Ramos (cell line): ENCODE measurements at regions not wholly inside any gene's neighbourhood (a gene's known extent, or its start where the extent isn't known, plus 50 kb on each side); places are given as distances from the start of the nearest gene placed in this dataset.

Experiments
- in situ Hi-C: fragments of 300-500 bp; cut with MboI; formaldehyde crosslinking; loops from one replicate; pipeline ENCODE4 v1.14.3; 2022; ENCODE audit warnings: low sequenced_read_pairs; ENCODE audit not compliant: unreplicated experiment

DNA sequence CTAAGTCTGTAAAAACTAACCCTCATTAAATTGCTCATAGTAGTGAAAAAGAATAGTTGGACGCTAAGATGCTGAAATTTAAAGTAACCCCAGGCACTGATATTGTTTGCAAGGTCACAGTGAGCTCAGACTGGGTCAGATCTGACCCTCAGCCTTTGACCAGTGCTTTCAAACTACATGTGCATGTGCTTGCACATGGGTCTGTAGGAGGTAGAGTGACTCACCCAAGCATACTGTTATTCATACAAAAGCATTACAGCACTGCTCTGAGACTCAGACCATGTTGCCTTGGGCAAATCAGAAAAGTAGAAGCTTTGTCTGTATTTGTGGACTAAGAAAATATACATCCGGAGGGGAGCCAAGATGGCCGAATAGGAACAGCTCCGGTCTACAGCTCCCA lies 326.4 kb upstream of the MARCKS start:
- in situ Hi-C loops, result no loop called here

DNA sequence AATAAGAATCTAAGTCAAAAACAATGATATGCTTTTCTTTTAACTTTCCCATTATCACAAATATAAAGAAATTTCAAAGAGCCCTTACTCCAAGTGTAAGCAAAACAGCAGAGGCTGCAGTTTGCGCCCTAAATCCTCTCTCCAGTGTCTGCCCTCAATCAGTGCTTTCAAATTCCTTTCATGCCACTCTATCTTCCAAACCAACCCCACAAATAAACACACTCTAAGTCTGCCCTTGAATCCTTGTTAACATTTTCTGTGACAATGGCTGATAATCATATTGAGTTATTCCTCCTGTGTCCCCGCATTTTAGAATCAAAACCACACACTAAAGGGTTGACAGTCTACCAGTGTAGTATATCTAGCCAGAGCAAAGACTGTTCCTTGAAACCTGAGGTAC lies 317.9 kb upstream of the MARCKS start:
- in situ Hi-C loops, result no loop called here

DNA sequence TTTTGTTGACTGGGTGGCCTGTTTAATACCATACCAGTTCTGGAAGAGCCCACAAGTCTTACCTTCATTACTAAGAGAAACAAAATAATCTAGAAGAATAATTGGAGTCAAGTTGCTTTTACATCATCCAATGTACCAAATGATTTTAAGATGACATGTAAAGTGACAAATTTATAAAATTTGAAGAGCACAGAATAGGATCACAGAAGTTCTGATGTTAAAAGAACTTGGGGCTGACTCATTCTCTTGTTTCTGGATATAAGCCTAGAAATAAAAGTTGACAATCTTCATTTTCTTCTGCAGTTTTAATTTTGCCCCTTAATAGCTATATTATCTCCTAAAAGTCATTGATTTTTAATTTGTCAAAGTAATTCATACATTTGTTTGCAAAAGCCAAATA lies 317.5 kb upstream of the MARCKS start:
- in situ Hi-C loops, result no loop called here

DNA sequence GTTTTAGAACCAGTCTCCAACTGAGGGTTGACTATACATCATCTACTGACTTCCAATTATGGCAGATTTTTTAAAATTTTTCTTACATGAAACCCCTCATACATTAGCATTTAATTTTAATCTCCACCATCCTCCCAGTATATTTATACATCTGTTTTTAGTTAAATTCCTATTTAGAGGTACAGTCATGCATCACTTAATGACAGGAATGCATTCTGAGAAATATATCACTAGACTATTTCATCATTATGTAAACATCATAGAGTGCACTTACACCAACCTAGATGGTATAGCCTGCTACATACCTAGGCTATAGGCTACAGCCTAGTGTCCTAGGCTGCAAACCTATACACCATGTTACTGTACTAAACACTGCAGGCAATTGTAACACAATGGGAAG lies 316.7 kb upstream of the MARCKS start:
- in situ Hi-C loops, result no loop called here

DNA sequence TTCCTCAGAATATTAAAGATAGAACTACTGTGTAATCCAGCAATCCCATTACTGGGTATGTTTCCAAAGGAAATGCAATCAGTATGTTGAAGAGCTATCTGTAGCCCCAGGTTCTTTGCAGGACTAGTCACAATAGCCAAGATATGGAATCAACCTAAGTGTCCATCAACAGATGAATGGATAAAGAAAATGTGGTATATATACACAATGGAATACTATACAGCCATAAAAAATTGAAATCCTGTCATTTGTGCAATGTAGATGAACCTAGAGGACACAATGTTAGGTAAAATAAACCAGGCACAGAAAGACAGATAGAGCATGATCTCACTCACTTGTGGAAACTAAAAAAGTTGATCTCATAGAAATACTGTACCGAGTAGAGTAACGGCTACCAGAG lies 306.0 kb upstream of the MARCKS start:
- in situ Hi-C loops, result no loop called here

DNA sequence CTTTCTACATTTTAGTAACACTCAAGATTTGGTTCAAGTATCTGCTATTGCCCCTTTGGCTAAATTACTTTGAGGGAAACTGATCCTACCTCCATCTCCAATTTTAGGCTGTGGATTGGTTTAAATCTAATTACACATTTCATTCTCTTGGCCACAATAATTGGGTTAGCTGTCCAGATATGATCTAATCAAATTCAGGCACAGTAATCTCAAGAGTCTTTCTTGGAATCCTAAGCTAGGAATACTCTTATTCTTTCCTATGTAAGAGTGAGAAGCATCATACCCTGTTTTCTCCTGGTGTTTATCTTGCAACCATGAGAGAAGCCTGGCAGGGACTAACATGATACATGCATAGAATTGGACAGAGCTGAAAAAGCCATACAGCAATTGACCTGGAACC lies 300.4 kb upstream of the MARCKS start:
- in situ Hi-C loops, result no loop called here

DNA sequence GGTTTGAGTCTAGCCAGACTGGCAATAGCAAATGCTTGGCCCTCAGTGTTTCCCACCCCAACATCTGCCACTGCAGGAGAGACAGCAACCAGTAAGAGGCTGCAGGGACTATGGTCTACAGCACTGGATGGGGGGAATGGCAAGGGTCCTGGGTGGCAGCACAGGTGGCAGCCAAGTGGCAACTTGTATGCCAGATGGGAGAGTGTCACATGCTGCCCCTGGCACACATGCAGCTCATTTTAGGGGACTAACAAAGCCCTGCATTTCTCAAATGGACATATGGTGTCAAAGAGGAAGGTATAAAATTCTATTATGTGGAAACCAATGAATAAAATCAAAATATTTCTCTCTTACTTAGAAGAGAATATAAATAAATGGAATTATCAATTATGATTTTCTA lies 298.7 kb upstream of the MARCKS start:
- in situ Hi-C loops, result no loop called here

DNA sequence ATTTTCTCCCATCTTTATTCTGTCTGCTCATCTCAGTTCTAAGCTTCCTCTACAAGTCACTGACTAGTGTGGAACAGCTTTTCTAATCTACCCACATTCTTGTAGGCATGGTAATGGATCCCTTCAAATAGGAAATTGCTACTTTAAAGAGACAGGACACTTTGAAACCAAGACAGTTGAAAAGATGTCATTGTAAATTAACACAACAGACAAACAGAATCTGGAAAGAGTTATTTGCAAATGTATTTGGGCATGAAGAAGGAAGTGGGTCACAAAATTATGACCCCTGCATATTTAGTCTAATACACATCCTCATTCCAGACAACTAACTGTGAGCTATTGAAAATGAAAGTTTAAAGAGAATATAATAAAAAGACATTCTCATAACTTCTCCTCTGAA lies 298.2 kb upstream of the MARCKS start:
- in situ Hi-C loops, result no loop called here

DNA sequence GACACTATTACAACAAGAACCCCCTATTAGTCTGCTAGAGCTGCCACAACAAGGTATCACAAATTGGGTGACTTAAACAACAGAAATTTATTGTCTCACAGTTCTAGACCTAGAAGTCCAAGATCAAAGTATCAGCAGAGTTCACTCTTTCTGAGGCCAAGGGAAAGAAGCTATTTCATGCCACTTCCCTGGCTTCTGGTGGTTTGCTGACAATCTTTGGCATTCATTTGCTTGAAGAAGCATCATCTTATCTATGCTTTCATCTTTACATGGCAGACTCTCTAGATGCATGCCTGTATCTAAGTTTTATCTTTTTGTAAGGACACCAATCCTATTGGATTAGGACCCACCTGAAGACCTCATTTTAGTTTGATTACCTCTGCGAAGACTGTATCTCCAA lies 296.8 kb upstream of the MARCKS start:
- in situ Hi-C loops, result no loop called here

DNA sequence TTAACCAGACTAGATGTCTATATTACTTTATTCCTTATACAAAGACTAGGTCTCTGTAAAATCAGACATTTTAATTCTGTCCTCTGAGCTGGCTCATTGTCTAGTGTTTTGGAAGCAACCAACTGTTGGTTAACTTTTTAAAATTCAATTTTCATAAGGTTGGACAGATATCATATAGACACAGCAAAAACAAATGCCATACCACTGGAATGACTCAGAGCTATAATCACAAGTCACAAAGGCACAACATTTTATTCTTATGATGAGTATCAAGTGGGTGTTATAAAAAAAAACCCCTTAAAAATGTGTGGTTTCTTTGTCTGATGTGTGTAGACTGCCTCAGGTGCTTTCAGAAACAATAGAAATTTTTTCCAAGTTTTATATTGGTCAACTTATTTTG lies 296.2 kb upstream of the MARCKS start:
- in situ Hi-C loops, result no loop called here

DNA sequence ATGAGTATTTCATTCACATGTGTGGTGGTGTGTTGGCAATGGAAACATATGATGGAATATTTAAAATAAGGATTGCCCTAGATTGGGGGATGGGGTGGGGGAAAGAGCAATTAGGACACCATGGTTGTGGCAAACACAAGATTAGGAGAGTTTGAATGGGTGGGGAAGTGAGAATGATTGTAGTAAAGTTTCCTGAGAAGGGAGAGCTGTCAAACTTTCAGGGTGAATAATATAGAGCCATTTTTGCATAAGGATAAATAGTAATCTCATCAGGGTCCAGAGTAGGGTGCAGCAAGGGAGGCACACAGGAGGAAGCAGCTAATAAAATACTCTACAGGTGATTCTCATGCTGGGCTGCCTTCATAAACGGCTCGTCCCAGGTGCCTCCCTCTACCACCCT lies 294.9 kb upstream of the MARCKS start:
- in situ Hi-C loops, result no loop called here

DNA sequence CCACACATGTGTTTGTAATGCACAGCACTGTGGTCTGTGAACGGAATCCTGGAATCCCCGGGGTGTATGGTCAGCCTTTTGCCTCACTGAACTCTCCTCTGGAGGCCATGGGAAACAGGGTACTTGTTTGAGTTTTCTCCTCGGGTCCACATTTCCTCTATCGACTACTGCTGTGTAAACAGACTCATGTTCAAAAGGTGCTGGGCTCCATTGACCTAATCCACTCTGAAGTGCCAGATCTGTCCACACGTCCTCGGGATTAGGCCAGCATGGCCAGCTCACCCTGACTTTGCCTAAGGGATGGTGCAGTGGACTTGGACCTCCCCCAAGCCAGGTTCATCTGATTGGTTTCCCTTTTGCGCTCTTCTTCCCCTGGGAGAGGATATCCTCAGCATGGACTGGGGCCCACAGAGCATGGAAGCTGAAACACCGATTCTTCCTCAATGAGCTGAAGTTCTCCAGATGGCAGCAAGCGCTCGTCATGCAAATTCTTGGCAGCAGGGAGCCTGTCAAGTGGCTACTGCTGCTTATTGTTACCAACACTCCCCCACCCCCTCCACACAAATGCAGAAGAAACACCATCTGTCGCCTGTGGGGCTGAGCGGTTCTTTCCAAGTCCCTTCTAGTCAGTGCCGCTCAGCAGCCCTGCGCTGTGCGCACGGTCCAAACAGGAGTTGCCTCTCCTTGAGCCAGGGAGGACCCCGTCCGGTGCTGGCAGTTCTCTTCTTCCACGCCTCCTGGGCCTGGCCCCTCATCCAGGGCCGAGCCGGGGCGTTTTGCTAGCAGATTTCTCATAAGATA lies 292.6 kb upstream of the MARCKS start:
- in situ Hi-C loops, result no loop called here

DNA sequence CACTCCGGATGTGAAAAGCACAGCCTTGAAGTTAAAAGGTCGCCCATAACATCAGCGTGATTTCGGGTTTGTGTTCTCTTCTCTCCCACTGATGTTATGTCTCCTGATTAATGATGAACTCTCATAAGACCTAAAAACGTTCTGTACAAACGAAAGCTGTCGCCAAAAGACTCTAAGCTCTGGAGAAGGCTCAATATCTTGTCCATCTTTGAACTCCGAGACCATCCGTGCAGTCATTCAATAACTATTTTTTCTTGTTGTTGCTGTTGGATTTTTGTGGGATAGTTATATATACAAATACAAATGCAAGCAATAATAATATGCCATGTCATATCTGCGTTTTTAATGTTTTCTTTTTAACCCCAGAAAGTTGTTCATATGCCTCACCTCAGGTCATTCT lies 291.8 kb upstream of the MARCKS start:
- in situ Hi-C loops, result no loop called here

DNA sequence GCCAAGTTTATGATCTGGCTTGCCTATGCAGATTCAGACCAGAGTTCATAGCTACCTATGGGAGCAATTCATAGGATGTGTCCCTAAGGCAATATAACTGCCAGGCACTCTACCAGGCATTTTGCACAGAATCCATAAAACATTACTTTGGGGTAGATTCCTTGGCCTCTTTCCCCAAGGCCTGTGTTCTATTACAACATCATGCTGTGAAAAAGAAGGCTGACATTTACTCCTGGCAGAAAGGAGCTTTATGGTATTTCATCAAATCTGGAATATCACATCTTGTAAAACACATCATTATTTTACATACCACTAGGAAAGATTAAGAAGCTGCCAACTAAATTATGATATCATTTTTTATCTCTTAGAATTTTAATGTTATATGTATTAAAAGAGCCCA lies 287.0 kb upstream of the MARCKS start:
- in situ Hi-C loops, result no loop called here

DNA sequence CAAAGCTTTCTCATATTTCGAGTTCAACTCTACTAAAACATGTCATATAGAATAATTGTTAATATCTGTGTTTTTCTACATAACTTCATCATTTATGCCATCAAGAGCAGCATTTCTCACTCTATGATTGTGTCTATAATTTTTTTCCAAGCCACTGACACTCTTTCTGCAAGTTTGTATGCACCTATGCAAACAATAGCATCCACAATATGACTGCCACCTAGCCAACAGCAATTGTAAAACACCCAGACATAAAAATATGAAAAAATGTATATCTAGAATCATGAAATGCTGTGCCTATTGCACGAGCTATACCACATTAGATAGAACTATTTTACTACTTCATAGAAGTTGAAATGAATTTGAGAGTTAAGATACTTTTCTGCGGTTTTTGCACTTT lies 286.5 kb upstream of the MARCKS start:
- in situ Hi-C loops, result no loop called here

DNA sequence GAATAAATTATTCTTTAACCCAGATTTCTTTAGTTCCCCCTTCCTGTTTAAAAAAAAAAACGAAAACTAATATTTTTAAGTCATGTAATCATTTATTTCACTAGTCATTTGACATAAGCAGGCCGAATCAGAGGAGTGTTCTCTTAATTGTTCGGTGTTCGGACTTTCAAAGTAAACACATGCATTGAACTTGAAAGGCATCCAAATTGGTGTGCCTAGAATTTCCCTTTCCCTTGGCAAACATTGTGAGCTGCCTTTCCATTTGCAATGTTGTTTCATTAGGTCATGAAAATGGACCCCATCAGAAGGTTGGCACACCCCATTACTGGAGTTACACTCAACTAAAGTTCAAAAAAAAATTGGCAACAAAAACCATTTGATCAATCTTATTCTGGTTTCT lies 283.0 kb upstream of the MARCKS start:
- in situ Hi-C loops, result no loop called here

DNA sequence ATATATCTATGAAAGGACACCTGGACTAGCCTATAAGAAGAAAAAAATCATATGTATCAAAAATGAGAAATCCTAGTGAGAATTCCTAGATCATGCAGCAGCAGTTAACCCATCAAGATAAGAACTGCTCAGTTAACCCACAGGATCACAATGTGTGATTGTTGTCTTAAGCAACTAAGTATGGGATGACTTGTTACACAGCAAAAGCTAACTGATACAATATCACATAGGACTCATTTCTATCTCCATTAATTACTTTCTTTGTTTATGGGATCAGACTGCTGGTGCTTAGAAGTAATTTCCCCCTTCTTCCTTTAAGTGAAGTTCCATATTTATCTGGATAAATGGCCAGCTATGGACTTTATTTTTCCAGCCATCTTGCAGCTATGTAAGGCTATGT lies 280.8 kb upstream of the MARCKS start:
- in situ Hi-C loops, result no loop called here

DNA sequence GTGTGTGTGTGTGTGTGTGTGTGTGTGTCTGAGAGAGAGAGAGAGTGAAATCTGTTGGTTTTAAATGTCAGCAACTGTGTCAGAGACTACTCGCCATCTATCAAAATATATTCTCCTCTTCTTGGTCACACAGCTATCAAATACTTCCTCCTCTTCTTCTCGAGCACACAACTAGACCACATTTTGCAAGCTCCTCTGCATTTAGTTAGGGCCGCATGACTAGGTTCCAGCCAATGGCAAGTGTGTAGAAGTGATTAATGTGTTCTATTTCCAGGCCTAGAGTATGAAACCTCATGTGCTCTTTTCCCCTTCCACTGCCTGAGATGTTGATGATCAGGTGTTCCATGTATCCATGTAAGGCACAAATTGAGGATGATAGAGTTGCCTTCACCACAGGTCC lies 278.5 kb upstream of the MARCKS start:
- in situ Hi-C loops, result no loop called here

DNA sequence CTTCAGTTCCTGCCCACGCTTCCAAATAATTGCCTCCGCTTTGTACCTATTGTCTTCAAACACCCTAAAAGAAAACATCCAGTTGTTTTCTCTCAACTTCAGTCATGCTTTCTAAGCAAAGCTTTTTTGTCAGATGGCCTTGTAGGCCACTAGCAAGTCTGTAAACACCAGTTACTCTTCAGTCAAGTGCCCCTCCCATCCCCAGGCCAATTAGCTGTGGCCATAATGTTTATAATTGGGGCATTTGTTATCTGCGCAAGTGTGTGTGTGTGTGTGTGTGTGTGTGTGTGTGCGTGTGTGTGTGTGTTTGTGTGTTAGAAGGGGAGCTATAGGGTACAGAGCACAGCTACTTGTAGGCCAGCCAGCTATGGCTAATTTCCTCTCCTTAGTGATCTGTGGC lies 272.4 kb upstream of the MARCKS start:
- in situ Hi-C loops, result no loop called here

DNA sequence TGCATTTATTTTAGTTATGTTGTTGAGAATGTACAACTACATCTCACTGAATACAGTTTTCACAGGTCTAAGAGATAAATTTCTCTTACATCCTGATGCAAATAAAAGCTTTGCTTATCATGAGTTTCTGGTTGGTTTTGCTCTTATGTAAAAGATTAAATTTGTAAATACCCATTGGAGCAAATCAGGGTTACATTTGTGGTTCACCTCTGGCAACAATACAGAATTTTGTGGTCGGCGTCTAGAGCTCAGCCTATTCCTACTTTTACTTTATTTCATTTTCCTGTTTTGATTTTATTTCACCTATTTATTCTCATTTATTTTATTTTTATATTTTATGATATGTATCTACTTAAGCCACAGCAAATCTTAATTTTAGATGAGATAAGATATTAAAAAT lies 271.9 kb upstream of the MARCKS start:
- in situ Hi-C loops, result no loop called here

DNA sequence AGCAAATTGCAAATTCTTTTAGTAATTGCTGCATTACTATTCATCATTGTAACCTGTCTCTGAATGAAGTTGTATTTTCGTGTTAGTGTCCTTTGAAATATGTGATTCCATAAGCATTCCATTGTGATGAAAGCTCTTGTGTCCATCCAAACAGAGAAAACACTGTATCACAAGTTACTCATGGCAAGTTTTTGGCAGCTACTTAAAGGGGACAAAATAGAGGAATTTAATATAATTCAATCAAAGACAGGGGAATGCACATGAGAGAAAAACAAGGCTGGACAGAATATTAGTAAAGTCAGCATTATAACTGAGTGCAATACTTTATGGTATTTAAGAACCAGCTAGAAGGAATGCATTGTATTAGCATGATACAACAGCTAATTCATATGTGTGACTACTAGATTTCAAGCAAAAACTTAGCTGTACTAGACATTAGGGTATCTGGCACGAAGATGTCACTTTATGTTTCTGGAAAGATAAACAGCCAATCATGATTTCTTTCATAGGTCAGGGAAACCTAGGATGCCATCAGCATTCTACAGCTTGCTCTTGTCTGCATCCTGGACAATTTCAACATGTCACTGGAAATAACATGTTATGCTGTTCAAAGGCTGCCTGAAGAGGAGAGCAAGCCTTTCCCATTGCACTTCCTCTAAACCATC lies 270.6 kb upstream of the MARCKS start:
- in situ Hi-C loops, result no loop called here

DNA sequence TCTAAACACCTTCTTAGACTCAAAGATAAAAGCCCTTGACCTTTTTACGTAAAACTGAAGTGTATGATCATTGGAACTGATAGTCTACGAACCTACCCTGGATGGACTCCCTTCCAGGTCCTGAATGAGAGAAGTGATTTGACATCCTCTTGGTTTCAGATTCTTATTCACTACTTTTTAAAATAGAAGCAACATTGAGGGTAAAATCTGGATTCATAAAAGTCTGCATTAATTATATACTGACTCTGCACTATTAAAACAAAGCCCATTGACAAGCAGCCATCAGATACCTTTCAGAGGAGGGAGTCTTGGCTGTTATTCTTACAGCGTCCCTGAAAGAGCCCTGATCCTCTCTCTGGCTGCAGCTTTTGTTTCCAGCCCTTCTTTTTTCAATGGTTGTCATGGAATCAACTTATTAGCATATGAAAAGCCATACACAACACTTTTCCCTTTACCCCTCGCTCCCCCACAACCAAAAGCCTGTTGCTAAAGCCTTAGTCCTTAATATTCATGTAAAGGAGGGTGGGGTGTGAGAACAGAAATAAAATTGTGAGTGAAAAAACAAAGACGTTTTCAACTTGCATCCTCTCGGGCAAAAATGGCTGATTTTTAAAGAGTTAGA lies 270.0 kb upstream of the MARCKS start:
- in situ Hi-C loops, result no loop called here
